ENCODE measurements at regions not wholly inside any gene's neighbourhood (a gene's known extent, or its start where the extent isn't known, plus 50 kb on each side); places are given as distances from the start of the nearest gene placed in this dataset.

- no peak for DNase-seq (ENCODE audit: extremely low read depth, low read depth)
- TF ChIP-seq, protein P1, sequence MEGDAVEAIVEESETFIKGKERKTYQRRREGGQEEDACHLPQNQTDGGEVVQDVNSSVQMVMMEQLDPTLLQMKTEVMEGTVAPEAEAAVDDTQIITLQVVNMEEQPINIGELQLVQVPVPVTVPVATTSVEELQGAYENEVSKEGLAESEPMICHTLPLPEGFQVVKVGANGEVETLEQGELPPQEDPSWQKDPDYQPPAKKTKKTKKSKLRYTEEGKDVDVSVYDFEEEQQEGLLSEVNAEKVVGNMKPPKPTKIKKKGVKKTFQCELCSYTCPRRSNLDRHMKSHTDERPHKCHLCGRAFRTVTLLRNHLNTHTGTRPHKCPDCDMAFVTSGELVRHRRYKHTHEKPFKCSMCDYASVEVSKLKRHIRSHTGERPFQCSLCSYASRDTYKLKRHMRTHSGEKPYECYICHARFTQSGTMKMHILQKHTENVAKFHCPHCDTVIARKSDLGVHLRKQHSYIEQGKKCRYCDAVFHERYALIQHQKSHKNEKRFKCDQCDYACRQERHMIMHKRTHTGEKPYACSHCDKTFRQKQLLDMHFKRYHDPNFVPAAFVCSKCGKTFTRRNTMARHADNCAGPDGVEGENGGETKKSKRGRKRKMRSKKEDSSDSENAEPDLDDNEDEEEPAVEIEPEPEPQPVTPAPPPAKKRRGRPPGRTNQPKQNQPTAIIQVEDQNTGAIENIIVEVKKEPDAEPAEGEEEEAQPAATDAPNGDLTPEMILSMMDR (IDR thresholded peaks at IDR 0.05; ENCODE audit: low read depth, low read length) = no peak
These were observed 171.8 kb upstream of the AHR start for GRCh38 chr7:17126413-17127268.

DNA sequence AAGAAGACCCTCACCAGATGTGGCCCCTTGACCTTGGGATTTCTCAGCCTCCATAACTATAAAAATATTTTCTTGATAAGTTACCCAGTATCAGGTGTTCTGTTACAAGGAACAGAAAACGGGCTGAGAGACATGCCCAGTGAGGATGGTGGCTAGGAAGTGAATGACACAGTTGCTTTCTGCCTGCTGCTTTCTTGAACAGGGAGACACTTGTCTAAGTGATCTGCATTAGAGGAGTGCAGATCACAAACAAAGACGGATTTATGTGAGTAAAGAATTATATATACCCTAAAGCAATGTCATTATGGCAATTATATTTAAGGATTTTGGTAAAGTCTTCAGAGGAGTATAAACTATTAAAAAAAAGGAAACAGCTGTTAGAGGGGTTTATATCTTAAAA is 169.2 kb upstream of the AHR start:
- no peak for DNase-seq (ENCODE audit: extremely low read depth, low read depth)
- TF ChIP-seq, protein P1 (IDR thresholded peaks at IDR 0.05; ENCODE audit: low read depth, low read length) = no peak

GRCh38 chr7:17130281-17131059 is 168.0 kb upstream of the AHR start:
- TF ChIP-seq, protein P1 (IDR thresholded peaks at IDR 0.05; ENCODE audit: low read depth, low read length) = no peak
- DNase-seq (ENCODE audit: extremely low read depth, low read depth) = peak; percentile 34

- TF ChIP-seq, protein P1 (IDR thresholded peaks at IDR 0.05; ENCODE audit: low read depth, low read length) = no peak
- no peak for DNase-seq (ENCODE audit: extremely low read depth, low read depth)
These were observed 167.4 kb upstream of the AHR start for GRCh38 chr7:17131060-17131345.

DNA sequence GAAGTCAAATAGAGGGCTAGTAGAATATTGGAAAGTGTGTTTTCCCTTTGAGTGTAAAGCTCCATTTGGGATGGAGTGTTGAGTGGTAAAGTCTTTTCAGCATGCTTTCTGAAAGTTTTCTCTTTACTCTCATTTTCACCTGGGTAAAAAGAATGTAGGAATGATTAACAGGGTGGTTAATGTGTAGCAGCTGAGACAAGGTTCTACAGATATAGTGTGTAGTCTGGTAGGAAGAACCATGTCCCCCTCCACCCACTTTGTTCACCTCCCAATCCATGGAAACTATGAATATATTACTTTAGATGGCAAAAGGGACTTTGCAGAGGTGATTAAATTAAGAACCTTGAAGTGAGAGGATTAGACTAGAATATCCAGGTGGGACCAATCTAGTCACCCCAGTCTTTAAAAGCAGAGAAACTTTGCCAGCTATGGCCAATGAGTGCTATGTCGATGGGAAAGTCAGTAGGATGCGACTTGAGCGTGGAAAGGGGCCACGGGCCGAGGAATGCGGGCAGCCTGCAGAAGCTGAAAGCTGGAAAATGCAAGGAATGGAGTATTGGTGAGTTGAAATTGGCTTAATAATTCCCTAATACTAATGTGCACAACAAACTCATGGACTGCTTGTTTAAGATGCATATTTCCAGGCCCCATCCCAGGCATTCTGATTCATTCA is 166.3 kb upstream of the AHR start:
- no peak for DNase-seq (ENCODE audit: extremely low read depth, low read depth)
- TF ChIP-seq, protein P1 (IDR thresholded peaks at IDR 0.05; ENCODE audit: low read depth, low read length) = no peak

DNA sequence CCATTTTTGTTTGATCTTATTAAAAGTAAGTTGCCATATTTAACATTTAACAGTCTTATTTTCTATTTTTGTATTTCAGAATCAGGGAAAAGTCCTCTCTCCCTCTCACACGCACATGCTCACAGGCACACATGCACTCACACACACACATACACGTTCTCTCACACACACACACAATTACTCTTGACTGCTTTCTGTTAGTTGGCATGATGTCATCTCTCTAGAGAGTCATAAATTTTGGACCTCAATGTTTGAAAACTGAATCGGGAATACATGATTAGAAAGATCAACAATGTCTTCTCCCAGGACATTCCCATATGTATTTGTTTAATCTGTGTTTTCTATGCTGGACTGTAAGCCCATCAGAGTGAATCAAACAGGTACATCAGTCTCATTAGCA is 165.7 kb upstream of the AHR start:
- no peak for DNase-seq (ENCODE audit: extremely low read depth, low read depth)

More for the DNA sequence above, 165.7 kb upstream of the AHR start:
- TF ChIP-seq, protein P1 (IDR thresholded peaks at IDR 0.05; ENCODE audit: low read depth, low read length) = no peak

Measured in AG09319 (cell line).